RWPE2 (cell line): ENCODE measurements at regions not wholly inside any gene's neighbourhood (a gene's known extent, or its start where the extent isn't known, plus 50 kb on each side); places are given as distances from the start of the nearest gene placed in this dataset.

ENCODE experiments used
- ATAC-seq: fragments of 200-7000 bp; cut with Tn5 transposase; 3 replicates; pipeline ENCODE4 v1.9.1; 2021; ENCODE audit warnings: low read depth
- DNase-seq: peaks from one replicate; pipeline ENCODE4 v3.0.0-alpha.2; 2020; ENCODE audit warnings: low spot score
- H3K27ac ChIP-seq: fragments of 450-650 bp; 2 replicates; pipeline ENCODE4 v1.5.1; 2017; ENCODE audit warnings: mild to moderate bottlenecking; ENCODE audit not compliant: poor library complexity, severe bottlenecking
- H3K27me3 ChIP-seq: fragments of 250-450 bp; sonication (Bioruptor Pico); 2 replicates; pipeline ENCODE4 v1.5.1; 2021; ENCODE audit warnings: mild to moderate bottlenecking, moderate library complexity; ENCODE audit not compliant: insufficient read depth, poor library complexity, severe bottlenecking
- H3K36me3 ChIP-seq: fragments of 250-450 bp; sonication (Bioruptor Pico); 2 replicates; pipeline ENCODE4 v1.5.1; 2020; ENCODE audit warnings: low read depth, mild to moderate bottlenecking, moderate library complexity
- H3K4me1 ChIP-seq: fragments of 250-450 bp; sonication (Bioruptor Pico); 2 replicates; pipeline ENCODE4 v1.5.1; 2021; ENCODE audit warnings: mild to moderate bottlenecking, moderate library complexity; ENCODE audit not compliant: insufficient read depth, poor library complexity, severe bottlenecking
- H3K4me3 ChIP-seq: fragments of 250-450 bp; sonication (Bioruptor Pico); 2 replicates; pipeline ENCODE4 v1.5.1; 2021; ENCODE audit warnings: mild to moderate bottlenecking, moderate library complexity; ENCODE audit not compliant: severe bottlenecking
- H3K9me3 ChIP-seq: fragments of 250-450 bp; sonication (Bioruptor Pico); 2 replicates; pipeline ENCODE4 v1.5.1; 2021; ENCODE audit warnings: mild to moderate bottlenecking, moderate library complexity; ENCODE audit not compliant: severe bottlenecking
- TF ChIP-seq, protein P1 (sequence below): fragments of 450-650 bp; IDR thresholded peaks from one replicate; pipeline ENCODE4 v1.5.1; 2017; ENCODE audit warnings: mild to moderate bottlenecking, moderate library complexity; ENCODE audit not compliant: poor library complexity, severe bottlenecking

- H3K4me3 ChIP-seq = no peak overlapping the region
- no peak overlapping the region for H3K27ac ChIP-seq
- DNase-seq (no peak), ATAC-seq (no peak)
- H3K36me3 ChIP-seq = no peaks in the 10 kb centered on the region
- H3K4me1 ChIP-seq = no peaks in the 10 kb centered on the region
- H3K9me3 ChIP-seq = no peaks in the 10 kb centered on the region
- TF ChIP-seq, protein P1, sequence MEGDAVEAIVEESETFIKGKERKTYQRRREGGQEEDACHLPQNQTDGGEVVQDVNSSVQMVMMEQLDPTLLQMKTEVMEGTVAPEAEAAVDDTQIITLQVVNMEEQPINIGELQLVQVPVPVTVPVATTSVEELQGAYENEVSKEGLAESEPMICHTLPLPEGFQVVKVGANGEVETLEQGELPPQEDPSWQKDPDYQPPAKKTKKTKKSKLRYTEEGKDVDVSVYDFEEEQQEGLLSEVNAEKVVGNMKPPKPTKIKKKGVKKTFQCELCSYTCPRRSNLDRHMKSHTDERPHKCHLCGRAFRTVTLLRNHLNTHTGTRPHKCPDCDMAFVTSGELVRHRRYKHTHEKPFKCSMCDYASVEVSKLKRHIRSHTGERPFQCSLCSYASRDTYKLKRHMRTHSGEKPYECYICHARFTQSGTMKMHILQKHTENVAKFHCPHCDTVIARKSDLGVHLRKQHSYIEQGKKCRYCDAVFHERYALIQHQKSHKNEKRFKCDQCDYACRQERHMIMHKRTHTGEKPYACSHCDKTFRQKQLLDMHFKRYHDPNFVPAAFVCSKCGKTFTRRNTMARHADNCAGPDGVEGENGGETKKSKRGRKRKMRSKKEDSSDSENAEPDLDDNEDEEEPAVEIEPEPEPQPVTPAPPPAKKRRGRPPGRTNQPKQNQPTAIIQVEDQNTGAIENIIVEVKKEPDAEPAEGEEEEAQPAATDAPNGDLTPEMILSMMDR = no peak
- peaks cover 19% of the 10 kb centered on the region for H3K27me3 ChIP-seq
These were observed 511.0 kb downstream of the TMEM121 start for GRCh38 chr14:106037380-106037779.

GRCh38 chr14:106038263-106038662 is 511.9 kb downstream of the TMEM121 start:
- H3K36me3 ChIP-seq = no peaks in the 10 kb centered on the region
- TF ChIP-seq, protein P1 = no peak
- no peaks in the 10 kb centered on the region for H3K9me3 ChIP-seq
- H3K27me3 ChIP-seq = peaks cover 27% of the 10 kb centered on the region
- H3K4me1 ChIP-seq = no peaks in the 10 kb centered on the region
- DNase-seq (no peak), ATAC-seq (0 out of 3 replicates have a peak, but pooled peaks have one; percentile 40)
- H3K4me3 ChIP-seq = no peak overlapping the region
- H3K27ac ChIP-seq = no peak overlapping the region

- TF ChIP-seq, protein P1 = peak; percentile 35
- Histone ChIP-seq H3K36me3 (no peaks in the 10 kb centered on the region), H3K9me3 (no peaks in the 10 kb centered on the region), H3K4me1 (no peaks in the 10 kb centered on the region), H3K27ac (no peak overlapping the region), H3K27me3 (peaks cover 26% of the 10 kb centered on the region), H3K4me3 (no peak overlapping the region)
- DNase-seq (no peak), ATAC-seq (0 out of 3 replicates have a peak, but pooled peaks have one; percentile 44)
These were observed 513.0 kb downstream of the TMEM121 start for GRCh38 chr14:106039400-106039799.

GRCh38 chr14:106044515-106044914 is 518.1 kb downstream of the TMEM121 start:
- no peak overlapping the region for H3K4me3 ChIP-seq
- no peak for ATAC-seq
- H3K9me3 ChIP-seq = no peaks in the 10 kb centered on the region
- no peak overlapping the region for H3K27ac ChIP-seq
- no peaks in the 10 kb centered on the region for H3K4me1 ChIP-seq
- no peak for DNase-seq
- H3K27me3 ChIP-seq = peaks cover 25% of the 10 kb centered on the region
- no peaks in the 10 kb centered on the region for H3K36me3 ChIP-seq
- TF ChIP-seq, protein P1 = no peak

GRCh38 chr14:106044949-106045596 is 518.7 kb downstream of the TMEM121 start:
- no peak for DNase-seq
- no peaks in the 10 kb centered on the region for H3K9me3 ChIP-seq
- no peak overlapping the region for H3K4me3 ChIP-seq
- H3K4me1 ChIP-seq = no peaks in the 10 kb centered on the region
- TF ChIP-seq, protein P1 = peak; percentile 51
- no peaks in the 10 kb centered on the region for H3K36me3 ChIP-seq
- H3K27ac ChIP-seq = no peak overlapping the region
- peaks cover 25% of the 10 kb centered on the region for H3K27me3 ChIP-seq
- peak; percentile 40; the same call in 1 of the 3 replicates for ATAC-seq
